ENCODE measurements at regions not wholly inside any gene's neighbourhood (a gene's known extent, or its start where the extent isn't known, plus 50 kb on each side); places are given as distances from the start of the nearest gene placed in this dataset.

GRCh38 chr4:171650543-171650942 is 162.7 kb upstream of the GALNTL6 start (continued):
- TF ChIP-seq PBX2 (CRISPR knock-in tag; IDR thresholded peaks at IDR 0.05; ENCODE audit: low read depth), result no peak
- TF ChIP-seq PBX2 (tag; conservative IDR thresholded peaks at IDR 0.05; ENCODE audit: low read depth), result no peak
- TF ChIP-seq FOXM1 (IDR thresholded peaks at IDR 0.05; ENCODE audit: low read depth), result no peak
- TF ChIP-seq FOXM1 (CRISPR knock-in tag; IDR thresholded peaks at IDR 0.05; ENCODE audit: low read depth), result no peak
- TF ChIP-seq ZNF124 (CRISPR knock-in tag; IDR thresholded peaks at IDR 0.05), result no peak

GRCh38 chr4:171648926-171649325 is 164.3 kb upstream of the GALNTL6 start:
- 10% methylated on average over 5 of the region's 5 CpGs for WGBS (ENCODE audit: insufficient coverage, low coverage, missing lambda C conversion rate)
- ChIA-PET POLR2A (no interaction called here), CTCF (ENCODE audit: low intra/inter-chr PET ratio) (no interaction called here)
- FAIRE-seq (no peak), DNase-seq (ENCODE audit: extremely low read depth in 1 of 4, low spot score in 3 of 4) (no peak), ATAC-seq (no peak)
- Histone ChIP-seq H3K9me3 (replicated peaks; ENCODE audit: control insufficient read depth, insufficient read depth, low read depth, low read length) (no peaks in the 10 kb centered on the region; the same call in 1 of the 2 replicates), H3K9me1 (ENCODE audit: control insufficient read depth, insufficient read depth, low read length) (no peaks in the 10 kb centered on the region), H3K4me3 (no peak overlapping the region), H3K27me3 (ENCODE audit: control insufficient read depth in 2 of 2, insufficient read depth in 2 of 2, low read length in 2 of 2) (no peaks in the 10 kb centered on the region), H3K27ac (ENCODE audit: extremely low read depth, low read depth, low read length) (no peak overlapping the region), H4K20me1 (replicated peaks; ENCODE audit: control insufficient read depth, insufficient read depth, low read length) (no peaks in the 10 kb centered on the region), H3K36me3 (ENCODE audit: control insufficient read depth, insufficient read depth, low read length) (no peaks in the 10 kb centered on the region), H3K9ac (ENCODE audit: insufficient read depth in 1 of 2, low read depth in 2 of 2, low read length in 2 of 2) (no peak overlapping the region), H2AFZ (ENCODE audit: low read depth, low read length) (no peak overlapping the region), H3K4me2 (ENCODE audit: insufficient read depth, low read length) (no peak overlapping the region), H3K4me1 (replicated peaks in 1 of 2; ENCODE audit: control insufficient read depth in 2 of 2, insufficient read depth in 2 of 2, low read length in 2 of 2) (no peaks in the 10 kb centered on the region), H3K79me2 (ENCODE audit: control insufficient read depth, insufficient read depth, low read length) (no peaks in the 10 kb centered on the region)
- BruUV-seq (replicated peaks), result no TSS peak
- intact Hi-C loops (cut with micrococcal nuclease) (no loop called here), in situ Hi-C loops (cut with MboI) (no loop called here)
- TF ChIP-seq ZNF384 (IDR thresholded peaks at IDR 0.05; ENCODE audit: low read depth, low read length) (no peak), BMI1 (IDR thresholded peaks at IDR 0.05; ENCODE audit: low read length) (no peak), ZBTB1 (CRISPR knock-in tag; IDR thresholded peaks at IDR 0.05; ENCODE audit: borderline replicate concordance, low read depth) (no peak)
- TF ChIP-seq, protein P1, sequence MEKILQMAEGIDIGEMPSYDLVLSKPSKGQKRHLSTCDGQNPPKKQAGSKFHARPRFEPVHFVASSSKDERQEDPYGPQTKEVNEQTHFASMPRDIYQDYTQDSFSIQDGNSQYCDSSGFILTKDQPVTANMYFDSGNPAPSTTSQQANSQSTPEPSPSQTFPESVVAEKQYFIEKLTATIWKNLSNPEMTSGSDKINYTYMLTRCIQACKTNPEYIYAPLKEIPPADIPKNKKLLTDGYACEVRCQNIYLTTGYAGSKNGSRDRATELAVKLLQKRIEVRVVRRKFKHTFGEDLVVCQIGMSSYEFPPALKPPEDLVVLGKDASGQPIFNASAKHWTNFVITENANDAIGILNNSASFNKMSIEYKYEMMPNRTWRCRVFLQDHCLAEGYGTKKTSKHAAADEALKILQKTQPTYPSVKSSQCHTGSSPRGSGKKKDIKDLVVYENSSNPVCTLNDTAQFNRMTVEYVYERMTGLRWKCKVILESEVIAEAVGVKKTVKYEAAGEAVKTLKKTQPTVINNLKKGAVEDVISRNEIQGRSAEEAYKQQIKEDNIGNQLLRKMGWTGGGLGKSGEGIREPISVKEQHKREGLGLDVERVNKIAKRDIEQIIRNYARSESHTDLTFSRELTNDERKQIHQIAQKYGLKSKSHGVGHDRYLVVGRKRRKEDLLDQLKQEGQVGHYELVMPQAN (IDR thresholded peaks at IDR 0.05; ENCODE audit: borderline replicate concordance), result no peak
- TF ChIP-seq, protein P2, sequence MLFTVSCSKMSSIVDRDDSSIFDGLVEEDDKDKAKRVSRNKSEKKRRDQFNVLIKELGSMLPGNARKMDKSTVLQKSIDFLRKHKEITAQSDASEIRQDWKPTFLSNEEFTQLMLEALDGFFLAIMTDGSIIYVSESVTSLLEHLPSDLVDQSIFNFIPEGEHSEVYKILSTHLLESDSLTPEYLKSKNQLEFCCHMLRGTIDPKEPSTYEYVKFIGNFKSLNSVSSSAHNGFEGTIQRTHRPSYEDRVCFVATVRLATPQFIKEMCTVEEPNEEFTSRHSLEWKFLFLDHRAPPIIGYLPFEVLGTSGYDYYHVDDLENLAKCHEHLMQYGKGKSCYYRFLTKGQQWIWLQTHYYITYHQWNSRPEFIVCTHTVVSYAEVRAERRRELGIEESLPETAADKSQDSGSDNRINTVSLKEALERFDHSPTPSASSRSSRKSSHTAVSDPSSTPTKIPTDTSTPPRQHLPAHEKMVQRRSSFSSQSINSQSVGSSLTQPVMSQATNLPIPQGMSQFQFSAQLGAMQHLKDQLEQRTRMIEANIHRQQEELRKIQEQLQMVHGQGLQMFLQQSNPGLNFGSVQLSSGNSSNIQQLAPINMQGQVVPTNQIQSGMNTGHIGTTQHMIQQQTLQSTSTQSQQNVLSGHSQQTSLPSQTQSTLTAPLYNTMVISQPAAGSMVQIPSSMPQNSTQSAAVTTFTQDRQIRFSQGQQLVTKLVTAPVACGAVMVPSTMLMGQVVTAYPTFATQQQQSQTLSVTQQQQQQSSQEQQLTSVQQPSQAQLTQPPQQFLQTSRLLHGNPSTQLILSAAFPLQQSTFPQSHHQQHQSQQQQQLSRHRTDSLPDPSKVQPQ (CRISPR knock-in tag; IDR thresholded peaks at IDR 0.05; ENCODE audit: borderline replicate concordance), result no peak

Data from K562 (cell line).